GM23338 (cell line): ENCODE measurements at regions not wholly inside any gene's neighbourhood (a gene's known extent, or its start where the extent isn't known, plus 50 kb on each side); places are given as distances from the start of the nearest gene placed in this dataset.

Source experiments
- ATAC-seq: fragments of 200-7000 bp; cut with Tn5 transposase; 3 replicates; pipeline ENCODE4 v1.9.1; 2020
- DNase-seq: peaks from one replicate; pipeline ENCODE4 v3.0.0-alpha.2; 2015; ENCODE audit warnings: low spot score
- H2AFZ ChIP-seq: fragments of 200-600 bp; sonication (generic); 2 replicates; pipeline ENCODE4 v1.8.0; 2016; ENCODE audit warnings: antibody characterized with exemption, mild to moderate bottlenecking, moderate library complexity
- H3F3A ChIP-seq: fragments of 200-600 bp; sonication (generic); replicated peaks from 2 replicates; pipeline ENCODE4 v1.8.0; 2017; ENCODE audit warnings: antibody characterized with exemption, mixed run types, low read depth
- H3K27ac ChIP-seq: fragments of 200-600 bp; sonication (generic); 2 replicates; pipeline ENCODE4 v1.6.1; 2016; ENCODE audit warnings: low read depth
- H3K27me3 ChIP-seq: fragments of 200-600 bp; sonication (generic); 2 replicates; pipeline ENCODE4 v1.8.0; 2016; ENCODE audit warnings: mild to moderate bottlenecking, mixed run types, moderate library complexity; ENCODE audit not compliant: insufficient read depth
- H3K36me3 ChIP-seq: fragments of 200-600 bp; sonication (generic); 2 replicates; pipeline ENCODE4 v1.8.0; 2016; ENCODE audit warnings: mild to moderate bottlenecking; ENCODE audit not compliant: insufficient read depth
- H3K4me1 ChIP-seq: fragments of 200-600 bp; sonication (generic); 2 replicates; pipeline ENCODE4 v1.8.0; 2016; ENCODE audit warnings: mild to moderate bottlenecking, moderate library complexity; ENCODE audit not compliant: insufficient read depth
- H3K4me2 ChIP-seq: fragments of 200-600 bp; sonication (generic); 2 replicates; pipeline ENCODE4 v1.7.1; 2017; ENCODE audit warnings: mixed run types
- H3K4me3 ChIP-seq: fragments of 200-600 bp; sonication (generic); 2 replicates; pipeline ENCODE4 v1.6.1; 2016; ENCODE audit warnings: mixed run types
- H3K79me2 ChIP-seq: fragments of 200-600 bp; sonication (generic); replicated peaks from 2 replicates; pipeline ENCODE4 v1.8.0; 2017; ENCODE audit warnings: mild to moderate bottlenecking; ENCODE audit not compliant: insufficient read depth
- H3K9me2 ChIP-seq: fragments of 200-600 bp; sonication (generic); 2 replicates; pipeline ENCODE4 v1.8.0; 2017; ENCODE audit not compliant: insufficient read depth
- H4K20me1 ChIP-seq: fragments of 200-600 bp; sonication (generic); replicated peaks from 2 replicates; pipeline ENCODE4 v1.8.0; 2017; ENCODE audit warnings: mild to moderate bottlenecking; ENCODE audit not compliant: insufficient read depth
- H3K27ac Mint-ChIP-seq: 2 replicates; pipeline ENCODE4 v1.8.0; 2020; ENCODE audit warnings: inconsistent platforms, mild to moderate bottlenecking, moderate library complexity, mixed read lengths
- H3K27me3 Mint-ChIP-seq: 3 replicates; pipeline ENCODE4 v1.8.0; 2022; ENCODE audit warnings: low read depth, mild to moderate bottlenecking, moderate library complexity, mixed read lengths, inconsistent platforms; ENCODE audit not compliant: insufficient read depth, poor library complexity
- H3K36me3 Mint-ChIP-seq: 3 replicates; pipeline ENCODE4 v1.8.0; 2021; ENCODE audit warnings: low read depth, mild to moderate bottlenecking, inconsistent platforms, moderate library complexity, mixed read lengths
- H3K4me1 Mint-ChIP-seq: 3 replicates; pipeline ENCODE4 v1.8.0; 2020; ENCODE audit warnings: mild to moderate bottlenecking, inconsistent platforms, mixed read lengths
- H3K4me3 Mint-ChIP-seq: 3 replicates; pipeline ENCODE4 v1.8.0; 2021; ENCODE audit warnings: moderate library complexity, mild to moderate bottlenecking, inconsistent platforms, mixed read lengths
- H3K9me3 Mint-ChIP-seq: 3 replicates; pipeline ENCODE4 v1.8.0; 2020; ENCODE audit warnings: moderate library complexity, mild to moderate bottlenecking, inconsistent platforms, mixed read lengths
- CREB1 ChIP-seq: fragments of 250-450 bp; sonication (Bioruptor Pico); IDR thresholded peaks from 2 replicates; pipeline ENCODE4 v1.5.0; 2020; ENCODE audit warnings: low read depth, mild to moderate bottlenecking, moderate library complexity
- EZH2 ChIP-seq: fragments of 200-600 bp; sonication (generic); IDR thresholded peaks from one replicate; pipeline ENCODE4 v1.8.0; 2017; ENCODE audit warnings: antibody characterized with exemption, mild to moderate bottlenecking, low read depth; ENCODE audit not compliant: unreplicated experiment
- EZH2phosphoT487 ChIP-seq: fragments of 200-600 bp; sonication (generic); IDR thresholded peaks from one replicate; pipeline ENCODE4 v1.8.1; 2018; ENCODE audit warnings: antibody characterized with exemption; ENCODE audit not compliant: unreplicated experiment
- JUNB ChIP-seq: IDR thresholded peaks from one replicate; pipeline ENCODE4 v1.6.1; 2016; ENCODE audit warnings: antibody characterized with exemption; ENCODE audit not compliant: unreplicated experiment
- POLR2AphosphoS5 ChIP-seq: IDR thresholded peaks from 2 replicates; pipeline ENCODE4 v1.6.1; 2016; ENCODE audit warnings: antibody characterized with exemption, low read depth
- REST ChIP-seq: IDR thresholded peaks from one replicate; pipeline ENCODE4 v1.6.1; 2018; ENCODE audit warnings: antibody characterized with exemption; ENCODE audit not compliant: unreplicated experiment
- ZNF114 ChIP-seq: fragments of 250-450 bp; sonication (Bioruptor Pico); IDR thresholded peaks from 2 replicates; pipeline ENCODE4 v1.5.0; 2020; ENCODE audit warnings: mild to moderate bottlenecking, moderate library complexity
- ZNF462 ChIP-seq: fragments of 250-450 bp; sonication (Bioruptor Pico); IDR thresholded peaks from 2 replicates; pipeline ENCODE4 v1.5.0; 2020; ENCODE audit warnings: mild to moderate bottlenecking, moderate library complexity
- TF ChIP-seq, protein P1 (sequence below): IDR thresholded peaks from 2 replicates; pipeline ENCODE4 v1.6.1; 2016; ENCODE audit warnings: antibody characterized with exemption

DNA sequence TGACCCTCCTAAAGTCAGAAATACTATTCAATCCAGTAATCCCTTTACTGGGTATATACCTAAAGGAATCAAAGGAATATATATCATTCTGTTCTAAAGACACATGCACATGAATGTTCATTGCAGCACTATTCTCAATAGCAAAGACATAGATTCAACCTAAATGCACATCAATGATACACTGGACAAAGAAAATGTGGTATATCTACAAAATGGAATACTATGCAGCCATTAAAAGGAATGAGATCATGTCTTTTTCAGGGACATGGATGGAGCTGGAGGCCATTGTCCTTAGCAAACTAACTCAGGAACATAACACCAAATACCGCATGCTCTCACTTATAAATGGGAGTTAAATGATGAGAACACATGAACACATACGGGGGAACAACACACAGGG lies 306.0 kb upstream of the EPHA5 start:
- DNase-seq (no peak), ATAC-seq (no peak)
- Histone ChIP-seq H3K79me2 (no peaks in the 10 kb centered on the region), H3K27ac (no peak overlapping the region), H4K20me1 (no peaks in the 10 kb centered on the region), H3K36me3 (no peaks in the 10 kb centered on the region; the same call in 1 of the 2 replicates), H3K4me2 (no peak overlapping the region), H3K9me2 (no peaks in the 10 kb centered on the region), H3K4me1 (no peaks in the 10 kb centered on the region), H3K27me3 (no peaks in the 10 kb centered on the region), H3F3A (no peaks in the 10 kb centered on the region), H3K4me3 (no peak overlapping the region), H2AFZ (no peak overlapping the region)
- Mint-ChIP-seq H3K9me3 (peaks cover 10% of the 10 kb centered on the region), H3K4me3 (no peak overlapping the region), H3K4me1 (no peaks in the 10 kb centered on the region), H3K36me3 (peaks cover 9% of the 10 kb centered on the region), H3K27me3 (no peaks in the 10 kb centered on the region), H3K27ac (no peak overlapping the region)
- TF ChIP-seq REST (no peak), POLR2AphosphoS5 (no peak), ZNF114 (CRISPR knock-in tag) (no peak), EZH2phosphoT487 (no peak), ZNF462 (CRISPR knock-in tag) (no peak), JUNB (no peak), EZH2 (no peak), CREB1 (no peak)
- TF ChIP-seq, protein P1, sequence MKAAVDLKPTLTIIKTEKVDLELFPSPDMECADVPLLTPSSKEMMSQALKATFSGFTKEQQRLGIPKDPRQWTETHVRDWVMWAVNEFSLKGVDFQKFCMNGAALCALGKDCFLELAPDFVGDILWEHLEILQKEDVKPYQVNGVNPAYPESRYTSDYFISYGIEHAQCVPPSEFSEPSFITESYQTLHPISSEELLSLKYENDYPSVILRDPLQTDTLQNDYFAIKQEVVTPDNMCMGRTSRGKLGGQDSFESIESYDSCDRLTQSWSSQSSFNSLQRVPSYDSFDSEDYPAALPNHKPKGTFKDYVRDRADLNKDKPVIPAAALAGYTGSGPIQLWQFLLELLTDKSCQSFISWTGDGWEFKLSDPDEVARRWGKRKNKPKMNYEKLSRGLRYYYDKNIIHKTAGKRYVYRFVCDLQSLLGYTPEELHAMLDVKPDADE: no peak
